ENCODE measurements at regions not wholly inside any gene's neighbourhood (a gene's known extent, or its start where the extent isn't known, plus 50 kb on each side); places are given as distances from the start of the nearest gene placed in this dataset.

GRCh38 chr4:34512616-34513015, 1731.7 kb downstream of the ARAP2 start:
- intact Hi-C loops (cut with DNase I; ENCODE audit: low total_unique reads) = no loop called here
- TF ChIP-seq POLR2A (IDR thresholded peaks at IDR 0.05) (no peak), CTCF (IDR thresholded peaks at IDR 0.05) (no peak)
- no peak for DNase-seq
- Histone ChIP-seq H3K4me3 (no peak overlapping the region), H3K27ac (no peak overlapping the region), H3K36me3 (ENCODE audit: low read depth, missing control alignments) (no peaks in the 10 kb centered on the region), H3K27me3 (no peaks in the 10 kb centered on the region), H3K4me1 (no peaks in the 10 kb centered on the region), H3K9me3 (no peaks in the 10 kb centered on the region)

DNA sequence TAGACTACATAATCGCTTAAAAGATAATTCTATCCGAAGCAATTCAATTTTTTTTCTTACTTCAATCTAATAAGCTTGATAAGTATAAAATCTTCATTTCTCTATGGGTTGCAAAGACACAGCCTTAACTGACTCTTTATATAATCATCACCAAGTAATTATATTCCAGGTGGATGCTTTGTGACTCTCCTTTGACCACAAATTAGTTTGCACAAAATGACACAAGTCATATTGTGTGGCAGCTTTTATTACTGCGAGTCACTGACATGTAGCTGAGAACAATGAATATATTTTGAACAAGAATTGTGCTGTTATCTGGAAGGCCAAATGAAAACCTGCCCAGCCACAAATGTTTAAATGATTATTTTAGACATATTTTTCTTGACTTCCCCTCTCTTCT, 1727.8 kb downstream of the ARAP2 start:
- no peak for TF ChIP-seq CTCF (IDR thresholded peaks at IDR 0.05)
- H3K4me3 ChIP-seq = no peak overlapping the region
- no peak overlapping the region for H3K27ac ChIP-seq
- DNase-seq = no peak
- 77 to 84% methylated on average over 3 of the region's 3 CpGs for WGBS, 2 donors
- intact Hi-C loops (cut with DNase I; ENCODE audit: low total_unique reads) = no loop called here
- no peaks in the 10 kb centered on the region for H3K27me3 ChIP-seq
- no peaks in the 10 kb centered on the region for H3K9me3 ChIP-seq
- H3K36me3 ChIP-seq (ENCODE audit: low read depth, missing control alignments) = no peaks in the 10 kb centered on the region
- H3K4me1 ChIP-seq = no peaks in the 10 kb centered on the region

GRCh38 chr4:34534916-34535315, 1709.4 kb downstream of the ARAP2 start:
- no peaks in the 10 kb centered on the region for H3K4me1 ChIP-seq
- WGBS, 2 donors = 39 to 49% methylated on average over 4 of the region's 4 CpGs
- DNase-seq = no peak
- no peak for TF ChIP-seq CTCF (IDR thresholded peaks at IDR 0.05)
- H3K4me3 ChIP-seq = no peak overlapping the region
- intact Hi-C loops (cut with DNase I; ENCODE audit: low total_unique reads) = no loop called here
- no peaks in the 10 kb centered on the region for H3K27me3 ChIP-seq
- H3K27ac ChIP-seq = no peak overlapping the region
- no peaks in the 10 kb centered on the region for H3K36me3 ChIP-seq (ENCODE audit: low read depth, missing control alignments)
- H3K9me3 ChIP-seq = no peaks in the 10 kb centered on the region

GRCh38 chr4:34566091-34566490, 1678.2 kb downstream of the ARAP2 start:
- 42 to 54% methylated on average over 2 of the region's 2 CpGs for WGBS, 2 donors
- H3K4me3 ChIP-seq = no peak overlapping the region
- H3K27ac ChIP-seq = no peak overlapping the region
- no peak for DNase-seq
- no peaks in the 10 kb centered on the region for H3K9me3 ChIP-seq
- no peaks in the 10 kb centered on the region for H3K4me1 ChIP-seq
- intact Hi-C loops (cut with DNase I; ENCODE audit: low total_unique reads) = no loop called here
- no peaks in the 10 kb centered on the region for H3K27me3 ChIP-seq
- H3K36me3 ChIP-seq (ENCODE audit: low read depth, missing control alignments) = no peaks in the 10 kb centered on the region
- no peak for TF ChIP-seq POLR2A (IDR thresholded peaks at IDR 0.05)
- TF ChIP-seq CTCF (IDR thresholded peaks at IDR 0.05) = no peak

GRCh38 chr4:34572026-34572425, 1672.3 kb downstream of the ARAP2 start:
- TF ChIP-seq POLR2A (IDR thresholded peaks at IDR 0.05) (no peak), CTCF (IDR thresholded peaks at IDR 0.05) (no peak)
- DNase-seq = no peak
- intact Hi-C loops (cut with DNase I; ENCODE audit: low total_unique reads) = no loop called here
- no peak overlapping the region for H3K27ac ChIP-seq
- H3K36me3 ChIP-seq (ENCODE audit: low read depth, missing control alignments) = no peaks in the 10 kb centered on the region
- H3K4me3 ChIP-seq = no peak overlapping the region
- H3K9me3 ChIP-seq = no peaks in the 10 kb centered on the region
- H3K27me3 ChIP-seq = no peaks in the 10 kb centered on the region
- H3K4me1 ChIP-seq = no peaks in the 10 kb centered on the region
- WGBS, 2 donors = 83 to 85% methylated on average over 3 of the region's 3 CpGs
